B cell (primary cell): ENCODE measurements at regions not wholly inside any gene's neighbourhood (a gene's known extent, or its start where the extent isn't known, plus 50 kb on each side); places are given as distances from the start of the nearest gene placed in this dataset.

Experiments used
- ATAC-seq: fragments of 200-7000 bp; cut with Tn5 transposase; one replicate; pipeline ENCODE4 v1.10.0; 2021; ENCODE audit warnings: low read depth, mild to moderate bottlenecking, moderate number of reproducible peaks, moderate library complexity
- CTCF ChIA-PET: fragments of 350-600 bp; sonication (Branson Sonifier 250); formaldehyde crosslinking; loops from one replicate; lab custom pipeline; 2021; ENCODE audit warnings: antibody characterized with exemption, inconsistent platforms; lab: Charles Lee
- POLR2A ChIA-PET: fragments of 350-600 bp; sonication (Branson Sonifier 250); formaldehyde crosslinking; loops from one replicate; lab custom pipeline; 2021; ENCODE audit warnings: antibody characterized with exemption; lab: Charles Lee
- DNase-seq: peaks from one replicate; pipeline ENCODE4 v3.0.0; 2013
- H2AFZ ChIP-seq: 2 replicates; pipeline ENCODE4 v1.6.1; 2012; ENCODE audit warnings: mild to moderate bottlenecking, low read depth, low read length; ENCODE audit not compliant: insufficient read depth, poor library complexity, severe bottlenecking
- H3K27ac ChIP-seq, 2 donors: 1 replicate in 1 of 2; 2 replicates in 1 of 2; pipeline ENCODE4 v1.5.1; 2012 to 2013; ENCODE audit warnings: low read length in 2 of 2, mild to moderate bottlenecking in 2 of 2, moderate library complexity in 1 of 2
- H3K27me3 ChIP-seq, 4 experiments: fragments of 200-600 bp in 1 of 4; sonication (generic) in 1 of 4; replicated peaks in 1 of 4; 1 replicate in 2 of 4; 2 replicates in 2 of 4; pipeline versions ENCODE4 v1.6.1 to v1.7.0; 2013 to 2016; ENCODE audit warnings: low read length in 3 of 4, mild to moderate bottlenecking in 2 of 4, mixed read lengths in 1 of 4, moderate library complexity in 1 of 4; ENCODE audit not compliant: insufficient read depth in 4 of 4, control insufficient read depth in 3 of 4; ENCODE audit errors: control extremely low read depth in 1 of 4
- H3K36me3 ChIP-seq, 2 experiments: replicated peaks in 1 of 2; 1 replicate in 1 of 2; 2 replicates in 1 of 2; pipeline versions ENCODE4 v1.6.1 to v1.7.1; 2013; ENCODE audit warnings: low read length in 1 of 2; ENCODE audit not compliant: insufficient read depth in 2 of 2, control insufficient read depth in 1 of 2; ENCODE audit errors: control extremely low read depth in 1 of 2, extremely low read depth in 1 of 2
- H3K4me1 ChIP-seq, 2 donors: fragments of 200-600 bp in 1 of 2; sonication (generic) in 1 of 2; 1 replicate in 1 of 2; 2 replicates in 1 of 2; pipeline versions ENCODE4 v1.5.1 to v1.6.1; 2013 to 2017; ENCODE audit warnings: low read length in 2 of 2; ENCODE audit not compliant: control insufficient read depth in 2 of 2, insufficient read depth in 2 of 2
- H3K4me2 ChIP-seq: replicated peaks from 2 replicates; pipeline ENCODE3; 2012; ENCODE audit warnings: mild to moderate bottlenecking, low read depth, low read length; ENCODE audit not compliant: poor library complexity, severe bottlenecking
- H3K4me3 ChIP-seq, 5 experiments: fragments of 200-600 bp in 1 of 5; sonication (generic) in 1 of 5; 1 replicate in 3 of 5; 2 replicates in 2 of 5; pipeline versions ENCODE4 v1.5.1 to v1.7.0; 2011 to 2016; ENCODE audit warnings: low read length in 4 of 5, mild to moderate bottlenecking in 4 of 5, low read depth in 2 of 5, control low read depth in 1 of 5, moderate library complexity in 1 of 5; ENCODE audit not compliant: insufficient read depth in 1 of 5; ENCODE audit errors: control extremely low read depth in 1 of 5, extremely low read depth in 1 of 5
- H3K79me2 ChIP-seq: fragments of 200-600 bp; sonication (generic); one replicate; pipeline ENCODE4 v1.6.0; 2016; ENCODE audit warnings: low read length; ENCODE audit not compliant: control insufficient read depth, insufficient read depth
- H3K9ac ChIP-seq: fragments of 200-600 bp; sonication (generic); 2 replicates; pipeline ENCODE4 v1.6.1; 2017; ENCODE audit warnings: mild to moderate bottlenecking, low read length, moderate library complexity
- H3K9me3 ChIP-seq, 3 donors: one replicate each; pipeline versions ENCODE4 v1.6.1 to v1.7.1; 2013; ENCODE audit warnings: low read length in 2 of 3; ENCODE audit not compliant: control insufficient read depth in 2 of 3, insufficient read depth in 1 of 3; ENCODE audit errors: control extremely low read depth in 1 of 3
- H4K20me1 ChIP-seq: 2 replicates; pipeline ENCODE4 v1.6.0; 2012; ENCODE audit warnings: mild to moderate bottlenecking, low read length; ENCODE audit not compliant: insufficient read depth, control insufficient read depth, poor library complexity, severe bottlenecking
- H3K27ac Mint-ChIP-seq: one replicate; pipeline ENCODE4 v1.8.0; 2021; ENCODE audit warnings: mixed read lengths
- H3K27me3 Mint-ChIP-seq: one replicate; pipeline ENCODE4 v1.8.0; 2021; ENCODE audit warnings: mixed read lengths
- H3K4me1 Mint-ChIP-seq: one replicate; pipeline ENCODE4 v1.8.0; 2021; ENCODE audit warnings: mixed read lengths
- H3K4me3 Mint-ChIP-seq: one replicate; pipeline ENCODE4 v1.8.0; 2021; ENCODE audit warnings: mixed read lengths
- H3K9me3 Mint-ChIP-seq: one replicate; pipeline ENCODE4 v1.8.0; 2022; ENCODE audit warnings: mixed read lengths; ENCODE audit not compliant: insufficient read depth
- EZH2 ChIP-seq: IDR thresholded peaks from 2 replicates; pipeline ENCODE4 v1.6.1; 2012; ENCODE audit warnings: borderline replicate concordance, low read depth, mild to moderate bottlenecking, moderate library complexity, low read length; ENCODE audit not compliant: insufficient read depth, poor library complexity, severe bottlenecking
- WGBS: methylation state at CpG from one replicate; pipeline ENCODE4 v1.1.5; 2013; ENCODE audit warnings: missing lambda C conversion rate; ENCODE audit not compliant: insufficient coverage; 5-methylcytosine and 5-hydroxymethylcytosine counted together
- intact Hi-C: fragments of 100-400 bp; cut with micrococcal nuclease; formaldehyde crosslinking; loops from one replicate; pipeline ENCODE4 v1.10.0; 2022
- TF ChIP-seq, protein P1 (sequence below): fragments of 200-600 bp; IDR thresholded peaks from one replicate; pipeline ENCODE4 v1.8.0; 2022; ENCODE audit warnings: antibody characterized with exemption, mild to moderate bottlenecking

DNA sequence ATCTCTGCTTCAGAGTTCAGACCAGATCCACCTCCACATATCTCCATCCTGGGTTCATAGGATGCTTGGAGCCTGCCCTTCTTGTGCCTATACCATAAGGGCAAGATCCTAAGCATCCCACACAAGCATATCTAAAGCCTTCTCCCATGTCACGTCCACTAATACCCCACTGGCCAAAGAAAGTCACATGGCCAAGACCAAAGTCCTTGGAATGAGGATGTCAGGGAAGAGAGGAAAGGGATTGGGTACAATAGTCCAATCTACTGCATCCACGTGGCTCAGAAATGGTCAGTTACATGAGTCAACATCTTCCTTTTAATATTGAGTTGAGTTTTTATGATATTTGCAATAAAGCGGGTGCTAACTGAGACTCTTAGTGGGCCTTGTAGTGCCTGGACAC, 515.9 kb upstream of the SULF2 start:
- CTCF ChIA-PET, result no interaction called here
- ATAC-seq, result no peak

DNA sequence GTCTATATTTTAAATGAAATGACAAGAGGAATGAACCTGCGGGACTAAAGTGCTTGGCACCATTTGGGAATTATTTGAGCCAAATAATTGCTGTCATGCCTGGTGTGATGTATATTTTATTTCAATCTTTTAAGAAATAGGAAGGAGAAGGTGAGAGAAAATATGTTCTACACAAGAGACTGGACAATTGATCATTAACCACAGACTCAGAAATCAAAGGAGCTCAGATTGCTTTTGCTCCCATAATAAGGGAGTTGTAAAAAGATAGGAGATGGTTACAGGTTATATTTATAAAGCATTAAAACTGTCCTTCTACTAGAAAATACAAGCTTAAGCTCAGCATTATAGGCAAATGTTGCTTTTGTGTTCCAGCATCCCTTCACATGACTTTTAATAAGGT, 515.2 kb upstream of the SULF2 start:
- intact Hi-C loops, result no loop called here
- no peak for ATAC-seq
- H4K20me1 ChIP-seq, result no peaks in the 10 kb centered on the region
- CTCF ChIA-PET, result no interaction called here
- H3K36me3 ChIP-seq, result no peaks in the 10 kb centered on the region
- H3K4me3 ChIP-seq, result no peak overlapping the region
- H2AFZ ChIP-seq, result no peak overlapping the region
- H3K27me3 Mint-ChIP-seq, result peaks cover 23% of the 10 kb centered on the region
- no peak overlapping the region for H3K27ac Mint-ChIP-seq
- H3K9me3 Mint-ChIP-seq, result no peaks in the 10 kb centered on the region
- TF ChIP-seq, protein P1, sequence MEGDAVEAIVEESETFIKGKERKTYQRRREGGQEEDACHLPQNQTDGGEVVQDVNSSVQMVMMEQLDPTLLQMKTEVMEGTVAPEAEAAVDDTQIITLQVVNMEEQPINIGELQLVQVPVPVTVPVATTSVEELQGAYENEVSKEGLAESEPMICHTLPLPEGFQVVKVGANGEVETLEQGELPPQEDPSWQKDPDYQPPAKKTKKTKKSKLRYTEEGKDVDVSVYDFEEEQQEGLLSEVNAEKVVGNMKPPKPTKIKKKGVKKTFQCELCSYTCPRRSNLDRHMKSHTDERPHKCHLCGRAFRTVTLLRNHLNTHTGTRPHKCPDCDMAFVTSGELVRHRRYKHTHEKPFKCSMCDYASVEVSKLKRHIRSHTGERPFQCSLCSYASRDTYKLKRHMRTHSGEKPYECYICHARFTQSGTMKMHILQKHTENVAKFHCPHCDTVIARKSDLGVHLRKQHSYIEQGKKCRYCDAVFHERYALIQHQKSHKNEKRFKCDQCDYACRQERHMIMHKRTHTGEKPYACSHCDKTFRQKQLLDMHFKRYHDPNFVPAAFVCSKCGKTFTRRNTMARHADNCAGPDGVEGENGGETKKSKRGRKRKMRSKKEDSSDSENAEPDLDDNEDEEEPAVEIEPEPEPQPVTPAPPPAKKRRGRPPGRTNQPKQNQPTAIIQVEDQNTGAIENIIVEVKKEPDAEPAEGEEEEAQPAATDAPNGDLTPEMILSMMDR, result no peak
- no peak for TF ChIP-seq EZH2
- H3K27ac ChIP-seq, result no peak overlapping the region
- no peak overlapping the region for H3K4me3 Mint-ChIP-seq
- H3K27me3 ChIP-seq, result peaks cover 0 to 3% (median 0%) of the 10 kb centered on the region in 4 experiments
- no peak for DNase-seq
- H3K9me3 ChIP-seq, result peaks cover 0 to 5% (median 0%) of the 10 kb centered on the region in 3 donors
- H3K4me2 ChIP-seq, result no peak overlapping the region
- H3K79me2 ChIP-seq, result no peaks in the 10 kb centered on the region
- no peak overlapping the region for H3K9ac ChIP-seq
- H3K4me1 ChIP-seq, result no peaks in the 10 kb centered on the region
- no CpG with 5 or more reads among the region's 1 CpG for WGBS
- no peaks in the 10 kb centered on the region for H3K4me1 Mint-ChIP-seq
- POLR2A ChIA-PET, result no interaction called here

More for the DNA sequence above, 515.9 kb upstream of the SULF2 start:
- Mint-ChIP-seq H3K9me3 (no peaks in the 10 kb centered on the region), H3K27ac (no peak overlapping the region), H3K27me3 (peaks cover 26% of the 10 kb centered on the region), H3K4me1 (no peaks in the 10 kb centered on the region), H3K4me3 (no peak overlapping the region)
- no peaks in the 10 kb centered on the region for H3K36me3 ChIP-seq
- no CpG with 5 or more reads among the region's 3 CpGs for WGBS
- H3K4me1 ChIP-seq, result no peaks in the 10 kb centered on the region
- H3K27ac ChIP-seq, result no peak overlapping the region
- no peak overlapping the region for H2AFZ ChIP-seq
- no peak for DNase-seq
- no peaks in the 10 kb centered on the region for H3K79me2 ChIP-seq
- intact Hi-C loops, result no loop called here
- peaks cover 0 to 5% (median 0%) of the 10 kb centered on the region in 3 donors for H3K9me3 ChIP-seq
- no peaks in the 10 kb centered on the region for H4K20me1 ChIP-seq
- H3K4me2 ChIP-seq, result no peak overlapping the region
- no peak overlapping the region for H3K4me3 ChIP-seq
- H3K27me3 ChIP-seq, result peaks cover 0 to 3% (median 0%) of the 10 kb centered on the region in 4 experiments
- H3K9ac ChIP-seq, result no peak overlapping the region
- TF ChIP-seq EZH2, result no peak
- TF ChIP-seq, protein P1, result no peak
- POLR2A ChIA-PET, result no interaction called here
